Nephron (organoid): ENCODE measurements at regions not wholly inside any gene's neighbourhood (a gene's known extent, or its start where the extent isn't known, plus 50 kb on each side); places are given as distances from the start of the nearest gene placed in this dataset.

Experiments used
- H3K27ac Mint-ChIP-seq, 3 experiments: 2 replicates each; pipeline ENCODE4 v1.8.0; 2020; ENCODE audit warnings: mixed read lengths in 3 of 3, mild to moderate bottlenecking in 2 of 3, moderate library complexity in 1 of 3
- H3K27me3 Mint-ChIP-seq: 2 replicates; pipeline ENCODE4 v1.8.0; 2021; ENCODE audit warnings: low read depth, mild to moderate bottlenecking, moderate library complexity, mixed read lengths
- H3K36me3 Mint-ChIP-seq: 2 replicates; pipeline ENCODE4 v1.8.0; 2020; ENCODE audit warnings: low read depth, mixed read lengths
- H3K4me1 Mint-ChIP-seq: 2 replicates; pipeline ENCODE4 v1.8.0; 2020; ENCODE audit warnings: mixed read lengths
- H3K4me3 Mint-ChIP-seq, 3 experiments: 2 replicates each; pipeline ENCODE4 v1.8.0; 2020; ENCODE audit warnings: mild to moderate bottlenecking in 3 of 3, mixed read lengths in 3 of 3, moderate library complexity in 2 of 3
- H3K9me3 Mint-ChIP-seq: 2 replicates; pipeline ENCODE4 v1.8.0; 2020; ENCODE audit warnings: mixed read lengths
- CTCF ChIP-seq, 3 experiments: fragments of 200-600 bp; sonication (generic); IDR thresholded peaks; one replicate each; pipeline ENCODE4 v1.5.0; 2021; ENCODE audit warnings: antibody characterized with exemption in 3 of 3; ENCODE audit not compliant: unreplicated experiment in 3 of 3

DNA sequence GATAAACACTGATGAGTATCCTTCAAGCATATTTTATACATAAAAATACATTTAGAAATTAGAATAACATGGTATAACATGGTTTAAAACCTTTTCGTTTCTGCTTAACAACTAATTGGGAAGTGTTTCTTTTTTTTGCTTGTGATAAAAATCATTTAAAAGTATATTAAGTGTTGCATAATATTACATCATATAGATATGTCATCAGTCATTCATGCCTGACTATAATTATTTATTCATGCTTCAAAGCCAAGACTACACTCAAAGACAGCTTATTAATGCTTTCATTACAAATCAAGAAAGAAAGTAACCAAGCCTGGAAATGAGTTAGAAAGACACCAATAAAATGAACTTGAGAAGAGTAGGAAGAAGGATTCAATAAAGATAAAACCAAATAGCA lies 136.6 kb upstream of the TP63 start:
- TF ChIP-seq CTCF (IDR thresholded peaks at IDR 0.05; ENCODE audit: unreplicated experiment in 3 of 3) = no peak
- H3K27ac Mint-ChIP-seq = no peak overlapping the region

GRCh38 chr3:189496375-189497138 lies 134.6 kb upstream of the TP63 start:
- Mint-ChIP-seq H3K4me3 (no peak overlapping the region), H3K27ac (no peak overlapping the region), H3K9me3 (no peaks in the 10 kb centered on the region), H3K4me1 (peaks cover 5% of the 10 kb centered on the region), H3K27me3 (no peaks in the 10 kb centered on the region), H3K36me3 (no peaks in the 10 kb centered on the region)
- no peak for TF ChIP-seq CTCF (IDR thresholded peaks at IDR 0.05; ENCODE audit: unreplicated experiment in 3 of 3)

More for the DNA sequence above, 136.6 kb upstream of the TP63 start:
- Mint-ChIP-seq H3K4me3 (no peak overlapping the region), H3K9me3 (no peaks in the 10 kb centered on the region), H3K36me3 (no peaks in the 10 kb centered on the region), H3K4me1 (peaks cover 5% of the 10 kb centered on the region), H3K27me3 (no peaks in the 10 kb centered on the region)

DNA sequence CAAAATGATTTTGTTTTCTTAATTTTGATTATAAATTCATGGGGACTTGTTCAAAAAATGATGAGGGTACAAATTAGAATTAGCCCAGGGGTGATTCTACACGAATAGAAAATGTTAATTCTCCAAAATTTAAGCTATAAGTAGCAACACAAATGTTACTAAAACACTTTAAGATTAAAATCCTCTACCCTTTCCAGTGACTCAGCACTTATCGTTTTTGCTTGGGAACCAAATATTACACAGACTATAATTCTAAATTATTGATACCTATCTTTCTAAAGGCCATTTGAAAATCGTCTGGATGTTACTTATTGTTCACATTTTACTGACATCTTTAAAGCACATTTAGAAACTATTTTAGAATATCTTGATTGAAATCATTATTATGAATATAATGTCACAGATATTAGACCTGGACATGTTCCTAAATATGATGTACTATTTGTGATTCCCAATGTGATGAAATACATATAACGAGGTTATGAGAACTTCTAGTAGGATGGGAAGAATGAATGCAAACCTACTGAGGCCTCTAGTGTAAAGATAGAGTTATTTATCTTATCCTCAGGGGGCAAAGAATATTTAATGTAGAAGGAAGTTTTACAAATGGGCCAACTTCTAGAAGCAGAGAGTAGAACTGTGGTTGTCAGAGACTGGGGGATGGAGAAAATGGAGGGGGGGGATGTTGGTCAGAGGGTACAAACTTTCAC lies 132.0 kb upstream of the TP63 start:
- TF ChIP-seq CTCF (IDR thresholded peaks at IDR 0.05; ENCODE audit: unreplicated experiment in 3 of 3) = no peak
- H3K27me3 Mint-ChIP-seq = no peaks in the 10 kb centered on the region
- H3K36me3 Mint-ChIP-seq = no peaks in the 10 kb centered on the region
- H3K4me1 Mint-ChIP-seq = peaks cover 5% of the 10 kb centered on the region
- no peak overlapping the region for H3K27ac Mint-ChIP-seq
- H3K4me3 Mint-ChIP-seq = no peak overlapping the region
- no peaks in the 10 kb centered on the region for H3K9me3 Mint-ChIP-seq

- Mint-ChIP-seq H3K27me3 (no peaks in the 10 kb centered on the region), H3K4me3 (no peak overlapping the region), H3K36me3 (no peaks in the 10 kb centered on the region), H3K27ac (no peak overlapping the region), H3K9me3 (no peaks in the 10 kb centered on the region), H3K4me1 (peaks cover 5% of the 10 kb centered on the region)
- no peak for TF ChIP-seq CTCF (IDR thresholded peaks at IDR 0.05; ENCODE audit: unreplicated experiment in 3 of 3)
These were observed 130.9 kb upstream of the TP63 start for GRCh38 chr3:189500299-189500698.

- no peaks in the 10 kb centered on the region for H3K9me3 Mint-ChIP-seq
- H3K4me3 Mint-ChIP-seq = no peak overlapping the region
- H3K27ac Mint-ChIP-seq = no peak overlapping the region
- H3K4me1 Mint-ChIP-seq = peaks cover 5% of the 10 kb centered on the region
- no peak for TF ChIP-seq CTCF (IDR thresholded peaks at IDR 0.05; ENCODE audit: unreplicated experiment in 3 of 3)
- H3K27me3 Mint-ChIP-seq = no peaks in the 10 kb centered on the region
- no peaks in the 10 kb centered on the region for H3K36me3 Mint-ChIP-seq
These were observed 130.2 kb upstream of the TP63 start for GRCh38 chr3:189500798-189501495.
